ENCODE measurements at regions not wholly inside any gene's neighbourhood (a gene's known extent, or its start where the extent isn't known, plus 50 kb on each side); places are given as distances from the start of the nearest gene placed in this dataset.

- peak; percentile 46 for TF ChIP-seq CTCF (conservative IDR thresholded peaks at IDR 0.05; ENCODE audit: low read depth, low read length)
- TF ChIP-seq POLR2A (IDR thresholded peaks at IDR 0.05; ENCODE audit: low read depth, low read length): no peak
- no peak for TF ChIP-seq RFX5 (IDR thresholded peaks at IDR 0.05; ENCODE audit: low read depth, low read length)
- no peak for TF ChIP-seq RCOR1 (IDR thresholded peaks at IDR 0.05; ENCODE audit: insufficient replicate concordance, low read length)
- TF ChIP-seq MAZ (IDR thresholded peaks at IDR 0.05; ENCODE audit: borderline replicate concordance, low read depth, low read length): no peak
- TF ChIP-seq USF2 (IDR thresholded peaks at IDR 0.05; ENCODE audit: low read depth, low read length): no peak
- no peak for TF ChIP-seq CHD1 (IDR thresholded peaks at IDR 0.05; ENCODE audit: low read depth, low read length)
- TF ChIP-seq RAD21 (IDR thresholded peaks at IDR 0.05; ENCODE audit: low read length): peak; percentile 44
- TF ChIP-seq MAFK (IDR thresholded peaks at IDR 0.05; ENCODE audit: low read depth, low read length): no peak
- TF ChIP-seq CEBPB (IDR thresholded peaks at IDR 0.05; ENCODE audit: low read depth, low read length): no peak
- no peak for TF ChIP-seq FOS (IDR thresholded peaks at IDR 0.05; ENCODE audit: low read depth, low read length)
- TF ChIP-seq MXI1 (IDR thresholded peaks at IDR 0.05; ENCODE audit: borderline replicate concordance, low read depth, low read length): no peak
- TF ChIP-seq ELK1 (IDR thresholded peaks at IDR 0.05; ENCODE audit: borderline replicate concordance, low read depth, low read length): no peak
- 0 out of 2 replicates have a peak, but pooled peaks have one; percentile 13 for TF ChIP-seq SMC3 (IDR thresholded peaks at IDR 0.05; ENCODE audit: low read depth, low read length)
Measured at GRCh38 chr12:59372956-59373355, 222.9 kb upstream of the SLC16A7 start.

All from IMR-90 (cell line).